ENCODE measurements at regions not wholly inside any gene's neighbourhood (a gene's known extent, or its start where the extent isn't known, plus 50 kb on each side); places are given as distances from the start of the nearest gene placed in this dataset.

- Mint-ChIP-seq H3K27ac (no peak overlapping the region), H3K36me3 (ENCODE audit: low read depth) (no peaks in the 10 kb centered on the region), H3K9me3 (no peaks in the 10 kb centered on the region), H3K4me1 (peaks cover 6% of the 10 kb centered on the region; the same call in 2 of the 3 replicates), H3K4me3 (no peak overlapping the region), H3K27me3 (ENCODE audit: insufficient read depth, low read depth, poor library complexity) (peaks cover 2% of the 10 kb centered on the region)
- 0 out of 2 replicates have a peak, but pooled peaks cover 6% of the 10 kb centered on the region for H3K9me2 ChIP-seq (ENCODE audit: insufficient read depth)
- no peaks in the 10 kb centered on the region for H3K79me2 ChIP-seq (replicated peaks; ENCODE audit: insufficient read depth)
- no peaks in the 10 kb centered on the region for H4K20me1 ChIP-seq (replicated peaks; ENCODE audit: insufficient read depth)
- H2AFZ ChIP-seq: no peak overlapping the region
- DNase-seq (ENCODE audit: low spot score) (no peak), ATAC-seq (no peak)
- H3K4me3 ChIP-seq: no peak overlapping the region
- H3K36me3 ChIP-seq (ENCODE audit: insufficient read depth): no peaks in the 10 kb centered on the region
- H3F3A ChIP-seq (replicated peaks; ENCODE audit: low read depth): no peaks in the 10 kb centered on the region
- no peak for TF ChIP-seq EZH2 (IDR thresholded peaks at IDR 0.05; ENCODE audit: low read depth, unreplicated experiment)
- TF ChIP-seq JUNB (IDR thresholded peaks at IDR 0.05; ENCODE audit: unreplicated experiment): no peak
- H3K27me3 ChIP-seq (ENCODE audit: insufficient read depth): no peaks in the 10 kb centered on the region
- no peaks in the 10 kb centered on the region for H3K4me1 ChIP-seq (ENCODE audit: insufficient read depth)
- H3K4me2 ChIP-seq: no peak overlapping the region
- no peak overlapping the region for H3K27ac ChIP-seq (ENCODE audit: low read depth)
These were observed 513.4 kb upstream of the NETO1 start for GRCh38 chr18:73381016-73381698.

- H4K20me1 ChIP-seq (replicated peaks; ENCODE audit: insufficient read depth): no peaks in the 10 kb centered on the region
- no peaks in the 10 kb centered on the region for H3K27me3 Mint-ChIP-seq (ENCODE audit: insufficient read depth, low read depth, poor library complexity)
- H3K4me3 ChIP-seq: no peak overlapping the region
- no peak for TF ChIP-seq EZH2phosphoT487 (IDR thresholded peaks at IDR 0.05; ENCODE audit: unreplicated experiment)
- no peak for TF ChIP-seq POLR2AphosphoS5 (IDR thresholded peaks at IDR 0.05; ENCODE audit: low read depth)
- no peak for TF ChIP-seq EZH2 (IDR thresholded peaks at IDR 0.05; ENCODE audit: low read depth, unreplicated experiment)
- TF ChIP-seq ETS1 (IDR thresholded peaks at IDR 0.05): no peak
- TF ChIP-seq CREB1 (CRISPR knock-in tag; IDR thresholded peaks at IDR 0.05; ENCODE audit: low read depth): no peak
- no peak for TF ChIP-seq NANOG (IDR thresholded peaks at IDR 0.05; ENCODE audit: borderline replicate concordance)
- TF ChIP-seq ZNF462 (CRISPR knock-in tag; IDR thresholded peaks at IDR 0.05): no peak
- H3K4me2 ChIP-seq: no peak overlapping the region
- DNase-seq (ENCODE audit: low spot score): no peak
- H3K9me3 Mint-ChIP-seq: no peaks in the 10 kb centered on the region
- no peaks in the 10 kb centered on the region; the same call in 2 of the 3 replicates for H3K4me1 Mint-ChIP-seq
- no peaks in the 10 kb centered on the region for H3K4me1 ChIP-seq (ENCODE audit: insufficient read depth)
- no peaks in the 10 kb centered on the region; the same call in 1 of the 2 replicates for H3K9me2 ChIP-seq (ENCODE audit: insufficient read depth)
- no peak for ATAC-seq
- H2AFZ ChIP-seq: no peak overlapping the region
- H3K4me3 Mint-ChIP-seq: no peak overlapping the region
- H3K79me2 ChIP-seq (replicated peaks; ENCODE audit: insufficient read depth): no peaks in the 10 kb centered on the region
- H3K27ac ChIP-seq (ENCODE audit: low read depth): no peak overlapping the region
- no peaks in the 10 kb centered on the region for H3K36me3 Mint-ChIP-seq (ENCODE audit: low read depth)
- H3K27me3 ChIP-seq (ENCODE audit: insufficient read depth): no peaks in the 10 kb centered on the region
- H3F3A ChIP-seq (replicated peaks; ENCODE audit: low read depth): no peaks in the 10 kb centered on the region
- H3K36me3 ChIP-seq (ENCODE audit: insufficient read depth): no peaks in the 10 kb centered on the region
- H3K27ac Mint-ChIP-seq: no peak overlapping the region
These were observed 498.9 kb upstream of the NETO1 start for GRCh38 chr18:73366713-73367112.

Measured in GM23338 (cell line).